DND-41 (cell line): ENCODE measurements at regions not wholly inside any gene's neighbourhood (a gene's known extent, or its start where the extent isn't known, plus 50 kb on each side); places are given as distances from the start of the nearest gene placed in this dataset.

Source experiments
- ATAC-seq: fragments of 200-7000 bp; cut with Tn5 transposase; 3 replicates; pipeline ENCODE4 v1.9.1; 2021; ENCODE audit warnings: low read depth; ENCODE audit not compliant: insufficient read depth
- DNase-seq: peaks from one replicate; pipeline ENCODE4 v3.0.0-alpha.2; 2020
- H2AFZ ChIP-seq: 2 replicates; pipeline ENCODE4 v1.6.0; 2012; ENCODE audit warnings: low read depth, low read length
- H3K27ac ChIP-seq: 2 replicates; pipeline ENCODE4 v1.5.1; 2012; ENCODE audit warnings: low read length, inconsistent platforms
- H3K27me3 ChIP-seq: fragments of 200-600 bp; sonication (generic); 2 replicates; pipeline ENCODE4 v1.6.0; 2012; ENCODE audit warnings: low read length, mild to moderate bottlenecking, inconsistent platforms; ENCODE audit not compliant: insufficient read depth, poor library complexity
- H3K36me3 ChIP-seq: 2 replicates; pipeline ENCODE4 v1.5.1; 2012; ENCODE audit warnings: low read length, inconsistent platforms; ENCODE audit not compliant: insufficient read depth
- H3K4me1 ChIP-seq: 2 replicates; pipeline ENCODE4 v1.5.1; 2012; ENCODE audit warnings: mild to moderate bottlenecking, low read length; ENCODE audit not compliant: insufficient read depth
- H3K4me2 ChIP-seq: 2 replicates; pipeline ENCODE4 v1.6.0; 2012; ENCODE audit warnings: mild to moderate bottlenecking, moderate library complexity, low read length, inconsistent platforms; ENCODE audit not compliant: insufficient read depth
- H3K4me3 ChIP-seq, 2 experiments: fragments of 200-600 bp in 1 of 2; shearing (Covaris generic) in 1 of 2; 2 replicates each; pipeline ENCODE4 v1.5.1; 2012 to 2016; ENCODE audit warnings: inconsistent platforms in 2 of 2, low read length in 2 of 2, mild to moderate bottlenecking in 2 of 2, low read depth in 1 of 2, moderate library complexity in 1 of 2
- H3K79me2 ChIP-seq: 2 replicates; pipeline ENCODE4 v1.6.0; 2012; ENCODE audit warnings: low read length, inconsistent platforms; ENCODE audit not compliant: insufficient read depth
- H3K9ac ChIP-seq: 2 replicates; pipeline ENCODE4 v1.6.0; 2012; ENCODE audit warnings: low read depth, mild to moderate bottlenecking, inconsistent platforms, low read length, moderate library complexity
- H3K9me3 ChIP-seq: 2 replicates; pipeline ENCODE4 v1.5.1; 2012; ENCODE audit warnings: low read length, moderate library complexity, mild to moderate bottlenecking, inconsistent platforms; ENCODE audit not compliant: insufficient read depth, severe bottlenecking
- H4K20me1 ChIP-seq: 2 replicates; pipeline ENCODE4 v1.6.0; 2012; ENCODE audit warnings: low read length; ENCODE audit not compliant: insufficient read depth
- CTCF ChIP-seq: IDR thresholded peaks from 2 replicates; pipeline ENCODE4 v1.5.1; 2012; ENCODE audit warnings: borderline replicate concordance, low read length, moderate library complexity, mild to moderate bottlenecking; ENCODE audit not compliant: poor library complexity, severe bottlenecking; ENCODE audit errors: extremely low read depth
- EZH2 ChIP-seq: IDR thresholded peaks from 3 replicates; pipeline ENCODE4 v1.6.1; 2012; ENCODE audit warnings: borderline replicate concordance, low read depth, mild to moderate bottlenecking, moderate library complexity, low read length, inconsistent platforms; ENCODE audit not compliant: severe bottlenecking

GRCh38 chr1:29853716-29854330, 617.5 kb downstream of the PTPRU start:
- H3K27ac ChIP-seq = no peak overlapping the region
- no peaks in the 10 kb centered on the region for H4K20me1 ChIP-seq
- no peak overlapping the region for H2AFZ ChIP-seq
- no peaks in the 10 kb centered on the region for H3K9me3 ChIP-seq
- no peak overlapping the region for H3K4me3 ChIP-seq
- DNase-seq (no peak), ATAC-seq (no peak)
- H3K27me3 ChIP-seq = peaks cover 4% of the 10 kb centered on the region
- H3K4me2 ChIP-seq = no peak overlapping the region
- no peak for TF ChIP-seq CTCF
- TF ChIP-seq EZH2 = no peak
- no peaks in the 10 kb centered on the region for H3K79me2 ChIP-seq
- no peak overlapping the region for H3K9ac ChIP-seq
- H3K4me1 ChIP-seq = no peaks in the 10 kb centered on the region
- H3K36me3 ChIP-seq = no peaks in the 10 kb centered on the region

GRCh38 chr1:29852248-29852647, 615.9 kb downstream of the PTPRU start:
- no peaks in the 10 kb centered on the region for H3K79me2 ChIP-seq
- ATAC-seq (no peak), DNase-seq (no peak)
- H3K36me3 ChIP-seq = no peaks in the 10 kb centered on the region
- no peaks in the 10 kb centered on the region for H3K9me3 ChIP-seq
- H3K4me3 ChIP-seq = no peak overlapping the region
- H4K20me1 ChIP-seq = no peaks in the 10 kb centered on the region
- H3K9ac ChIP-seq = no peak overlapping the region
- no peaks in the 10 kb centered on the region for H3K4me1 ChIP-seq
- H3K27me3 ChIP-seq = peaks cover 4% of the 10 kb centered on the region
- H2AFZ ChIP-seq = no peak overlapping the region
- H3K4me2 ChIP-seq = no peak overlapping the region
- TF ChIP-seq CTCF (no peak), EZH2 (no peak)
- H3K27ac ChIP-seq = no peak overlapping the region

- TF ChIP-seq CTCF = no peak
- no peak for TF ChIP-seq EZH2
- H3K4me1 ChIP-seq = no peaks in the 10 kb centered on the region
- DNase-seq = no peak
- no peaks in the 10 kb centered on the region for H3K36me3 ChIP-seq
- no peak overlapping the region for H3K9ac ChIP-seq
- no peak overlapping the region for H3K4me3 ChIP-seq
- no peak for ATAC-seq
- no peak overlapping the region for H3K27ac ChIP-seq
- H4K20me1 ChIP-seq = no peaks in the 10 kb centered on the region
- H3K27me3 ChIP-seq = peaks cover 4% of the 10 kb centered on the region
- H3K4me2 ChIP-seq = no peak overlapping the region
- no peaks in the 10 kb centered on the region for H3K9me3 ChIP-seq
- H3K79me2 ChIP-seq = no peaks in the 10 kb centered on the region
- no peak overlapping the region for H2AFZ ChIP-seq
These were observed 615.4 kb downstream of the PTPRU start for GRCh38 chr1:29851691-29852090.
